CD4-positive, CD25-positive, alpha-beta regulatory T cell (primary cell): ENCODE measurements at regions not wholly inside any gene's neighbourhood (a gene's known extent, or its start where the extent isn't known, plus 50 kb on each side); places are given as distances from the start of the nearest gene placed in this dataset.

Source experiments
- ATAC-seq, 2 donors: fragments of 150-1000 bp; cut with Tn5 transposase; one replicate each; pipeline ENCODE4 v1.10.0; 2021; ENCODE audit warnings: low read depth in 2 of 2, moderate number of reproducible peaks in 2 of 2, moderate library complexity in 1 of 2
- DNase-seq, 3 donors: peaks; one replicate each; pipeline versions ENCODE4 v3.0.0 to v3.0.0-alpha.2; 2012 to 2022; ENCODE audit warnings: mixed read lengths in 1 of 3
- H3K27ac ChIP-seq: one replicate; pipeline ENCODE4 v1.7.0; 2013; ENCODE audit warnings: mild to moderate bottlenecking, low read length; ENCODE audit not compliant: insufficient read depth, poor library complexity, severe bottlenecking
- H3K27me3 ChIP-seq: one replicate; pipeline ENCODE4 v1.7.0; 2013; ENCODE audit warnings: low read length; ENCODE audit not compliant: control insufficient read depth, insufficient read depth
- H3K36me3 ChIP-seq: one replicate; pipeline ENCODE4 v1.7.0; 2013; ENCODE audit warnings: mild to moderate bottlenecking, low read length, moderate library complexity; ENCODE audit not compliant: control insufficient read depth, insufficient read depth
- H3K4me1 ChIP-seq: 2 replicates; pipeline ENCODE4 v1.7.0; 2013; ENCODE audit warnings: mild to moderate bottlenecking, low read length; ENCODE audit not compliant: insufficient read depth, control insufficient read depth, poor library complexity, severe bottlenecking
- H3K4me3 ChIP-seq: one replicate; pipeline ENCODE4 v1.7.0; 2013; ENCODE audit warnings: low read depth, mild to moderate bottlenecking, low read length, moderate library complexity
- H3K9me3 ChIP-seq, 2 experiments: 1 replicate in 1 of 2; 2 replicates in 1 of 2; pipeline ENCODE4 v1.7.0; 2013; ENCODE audit warnings: low read length in 2 of 2, mild to moderate bottlenecking in 1 of 2, moderate library complexity in 1 of 2; ENCODE audit not compliant: control insufficient read depth in 2 of 2
- H3K27ac Mint-ChIP-seq, 3 donors: one replicate each; pipeline ENCODE4 v1.8.0; 2020 to 2022; ENCODE audit warnings: mild to moderate bottlenecking in 3 of 3, mixed read lengths in 3 of 3, moderate library complexity in 2 of 3
- H3K27me3 Mint-ChIP-seq: one replicate; pipeline ENCODE4 v1.8.0; 2022; ENCODE audit warnings: mild to moderate bottlenecking, mixed read lengths
- H3K36me3 Mint-ChIP-seq: one replicate; pipeline ENCODE4 v1.8.0; 2020; ENCODE audit warnings: mixed read lengths
- H3K4me1 Mint-ChIP-seq, 4 donors: one replicate each; pipeline ENCODE4 v1.8.0; 2020 to 2022; ENCODE audit warnings: mixed read lengths in 4 of 4, mild to moderate bottlenecking in 1 of 4
- H3K4me3 Mint-ChIP-seq, 4 donors: one replicate each; pipeline ENCODE4 v1.8.0; 2020 to 2022; ENCODE audit warnings: mild to moderate bottlenecking in 4 of 4, mixed read lengths in 4 of 4, moderate library complexity in 3 of 4
- H3K9me3 Mint-ChIP-seq, 7 donors: one replicate each; pipeline ENCODE4 v1.8.0; 2020 to 2022; ENCODE audit warnings: mixed read lengths in 7 of 7, mild to moderate bottlenecking in 3 of 7, moderate library complexity in 2 of 7

- H3K36me3 Mint-ChIP-seq = no peaks in the 10 kb centered on the region
- ATAC-seq (no peak), DNase-seq (no peak)
- no peaks in the 10 kb centered on the region for H3K36me3 ChIP-seq
- no peak overlapping the region for H3K27ac ChIP-seq
- no peaks in the 10 kb centered on the region for H3K27me3 Mint-ChIP-seq
- H3K4me3 Mint-ChIP-seq = no peak overlapping the region
- no peak overlapping the region for H3K27ac Mint-ChIP-seq
- peaks cover 2 to 6% of the 10 kb centered on the region in 2 experiments for H3K9me3 ChIP-seq
- H3K27me3 ChIP-seq = no peaks in the 10 kb centered on the region
- no peaks in the 10 kb centered on the region for H3K4me1 ChIP-seq
- H3K9me3 Mint-ChIP-seq = peaks cover 0 to 6% (median 2%) of the 10 kb centered on the region in 7 donors
- no peak overlapping the region for H3K4me3 ChIP-seq
- no peaks in the 10 kb centered on the region for H3K4me1 Mint-ChIP-seq
These were observed 512.1 kb downstream of the SQOR start for GRCh38 chr15:46146915-46147314.

GRCh38 chr15:46151786-46152185 lies 517.0 kb downstream of the SQOR start:
- Histone ChIP-seq H3K27me3 (no peaks in the 10 kb centered on the region), H3K27ac (no peak overlapping the region), H3K4me1 (no peaks in the 10 kb centered on the region), H3K9me3 (no peaks in the 10 kb centered on the region), H3K4me3 (no peak overlapping the region), H3K36me3 (no peaks in the 10 kb centered on the region)
- Mint-ChIP-seq H3K27me3 (no peaks in the 10 kb centered on the region), H3K9me3 (peaks cover 0 to 9% (median 3%) of the 10 kb centered on the region in 7 donors), H3K4me1 (no peaks in the 10 kb centered on the region), H3K36me3 (no peaks in the 10 kb centered on the region), H3K4me3 (no peak overlapping the region), H3K27ac (no peak overlapping the region)
- no peak for ATAC-seq
- no peak for DNase-seq

GRCh38 chr15:46166750-46167149 lies 531.9 kb downstream of the SQOR start:
- Mint-ChIP-seq H3K4me1 (no peaks in the 10 kb centered on the region), H3K27ac (no peak overlapping the region), H3K9me3 (peaks cover 7 to 38% (median 7%) of the 10 kb centered on the region in 7 donors), H3K27me3 (no peaks in the 10 kb centered on the region), H3K4me3 (no peak overlapping the region), H3K36me3 (no peaks in the 10 kb centered on the region)
- DNase-seq (no peak), ATAC-seq (no peak)
- no peaks in the 10 kb centered on the region for H3K4me1 ChIP-seq
- no peaks in the 10 kb centered on the region for H3K36me3 ChIP-seq
- no peak overlapping the region for H3K4me3 ChIP-seq
- peaks cover 3 to 5% of the 10 kb centered on the region in 2 experiments for H3K9me3 ChIP-seq
- H3K27ac ChIP-seq = no peak overlapping the region
- H3K27me3 ChIP-seq = no peaks in the 10 kb centered on the region

- Histone ChIP-seq H3K9me3 (peaks cover 3 to 12% of the 10 kb centered on the region in 2 experiments), H3K36me3 (no peaks in the 10 kb centered on the region), H3K4me3 (no peak overlapping the region), H3K27ac (no peak overlapping the region), H3K27me3 (no peaks in the 10 kb centered on the region), H3K4me1 (no peaks in the 10 kb centered on the region)
- Mint-ChIP-seq H3K4me3 (no peak overlapping the region), H3K27ac (no peak overlapping the region), H3K4me1 (no peaks in the 10 kb centered on the region), H3K27me3 (no peaks in the 10 kb centered on the region), H3K9me3 (peaks cover 4 to 38% (median 6%) of the 10 kb centered on the region in 7 donors), H3K36me3 (no peaks in the 10 kb centered on the region)
- ATAC-seq (no peak), DNase-seq (no peak)
These were observed 535.5 kb downstream of the SQOR start for GRCh38 chr15:46170326-46170725.

GRCh38 chr15:46174122-46174521 lies 539.3 kb downstream of the SQOR start:
- Mint-ChIP-seq H3K4me1 (no peaks in the 10 kb centered on the region), H3K4me3 (no peak overlapping the region), H3K9me3 (peaks cover 0 to 32% (median 3%) of the 10 kb centered on the region in 7 donors), H3K36me3 (no peaks in the 10 kb centered on the region), H3K27me3 (no peaks in the 10 kb centered on the region), H3K27ac (no peak overlapping the region)
- H3K4me1 ChIP-seq = no peaks in the 10 kb centered on the region
- H3K27me3 ChIP-seq = no peaks in the 10 kb centered on the region
- no peak for DNase-seq
- H3K36me3 ChIP-seq = no peaks in the 10 kb centered on the region
- no peak overlapping the region for H3K27ac ChIP-seq
- peaks cover 3 to 12% of the 10 kb centered on the region in 2 experiments for H3K9me3 ChIP-seq
- ATAC-seq = no peak
- H3K4me3 ChIP-seq = no peak overlapping the region

GRCh38 chr15:46177219-46177618 lies 542.4 kb downstream of the SQOR start:
- H3K36me3 Mint-ChIP-seq = no peaks in the 10 kb centered on the region
- H3K9me3 ChIP-seq = peaks cover 0 to 2% of the 10 kb centered on the region in 2 experiments
- no peak overlapping the region for H3K27ac Mint-ChIP-seq
- H3K36me3 ChIP-seq = no peaks in the 10 kb centered on the region
- no peak overlapping the region for H3K4me3 Mint-ChIP-seq
- ATAC-seq (no peak), DNase-seq (no peak)
- no peak overlapping the region for H3K4me3 ChIP-seq
- H3K9me3 Mint-ChIP-seq = peaks cover 0 to 25% (median 6%) of the 10 kb centered on the region in 7 donors
- no peaks in the 10 kb centered on the region for H3K27me3 Mint-ChIP-seq
- no peaks in the 10 kb centered on the region for H3K27me3 ChIP-seq
- H3K4me1 ChIP-seq = no peaks in the 10 kb centered on the region
- no peaks in the 10 kb centered on the region for H3K4me1 Mint-ChIP-seq
- no peak overlapping the region for H3K27ac ChIP-seq

- peaks cover 0 to 31% (median 6%) of the 10 kb centered on the region in 7 donors for H3K9me3 Mint-ChIP-seq
- H3K4me3 ChIP-seq = no peak overlapping the region
- H3K4me1 Mint-ChIP-seq = no peaks in the 10 kb centered on the region
- no peaks in the 10 kb centered on the region for H3K36me3 ChIP-seq
- no peak overlapping the region for H3K4me3 Mint-ChIP-seq
- no peak for DNase-seq
- peaks cover 0 to 2% of the 10 kb centered on the region in 2 experiments for H3K9me3 ChIP-seq
- H3K36me3 Mint-ChIP-seq = no peaks in the 10 kb centered on the region
- H3K27ac ChIP-seq = no peak overlapping the region
- no peak for ATAC-seq
- H3K4me1 ChIP-seq = no peaks in the 10 kb centered on the region
- H3K27me3 Mint-ChIP-seq = no peaks in the 10 kb centered on the region
- no peaks in the 10 kb centered on the region for H3K27me3 ChIP-seq
- H3K27ac Mint-ChIP-seq = no peak overlapping the region
These were observed 543.3 kb downstream of the SQOR start for GRCh38 chr15:46178138-46178537.

GRCh38 chr15:46207341-46207740 lies 572.5 kb downstream of the SQOR start:
- H3K27ac Mint-ChIP-seq = no peak overlapping the region
- no peaks in the 10 kb centered on the region for H3K4me1 Mint-ChIP-seq
- no peaks in the 10 kb centered on the region for H3K27me3 Mint-ChIP-seq
- H3K36me3 Mint-ChIP-seq = no peaks in the 10 kb centered on the region
- H3K27me3 ChIP-seq = no peaks in the 10 kb centered on the region
- peaks cover 4 to 25% (median 6%) of the 10 kb centered on the region in 7 donors for H3K9me3 Mint-ChIP-seq
- no peak overlapping the region for H3K4me3 Mint-ChIP-seq
- no peak for DNase-seq
- H3K9me3 ChIP-seq = no peaks in the 10 kb centered on the region
- H3K4me3 ChIP-seq = no peak overlapping the region
- H3K4me1 ChIP-seq = no peaks in the 10 kb centered on the region
- H3K36me3 ChIP-seq = no peaks in the 10 kb centered on the region
- no peak overlapping the region for H3K27ac ChIP-seq
- no peak for ATAC-seq
